ENCODE measurements at regions not wholly inside any gene's neighbourhood (a gene's known extent, or its start where the extent isn't known, plus 50 kb on each side); places are given as distances from the start of the nearest gene placed in this dataset.

- ChIA-PET CTCF (interaction anchor here (0.6 kb wide), 1 partner anchor 57 kb away, joined by 3 read pairs; no protein-coding TSS in a partner anchor), POLR2A (ENCODE audit: low non-redundant PET) (no interaction called here)
- H3K27ac ChIP-seq: no peak overlapping the region
Observed at GRCh38 chr19:42662712-42663111, 68.0 kb upstream of the CEACAM8 start.

GRCh38 chr19:42660353-42660752, 65.6 kb upstream of the CEACAM8 start:
- ChIA-PET POLR2A (ENCODE audit: low non-redundant PET) (no interaction called here), CTCF (no interaction called here)
- DNase-seq (ENCODE audit: low spot score): no peak
- H3K27ac ChIP-seq: no peak overlapping the region
- TF ChIP-seq CTCF (conservative IDR thresholded peaks at IDR 0.05; ENCODE audit: low read depth): no peak

More at GRCh38 chr19:42662712-42663111, 68.0 kb upstream of the CEACAM8 start:
- TF ChIP-seq CTCF (conservative IDR thresholded peaks at IDR 0.05; ENCODE audit: low read depth): no peak
- no peak for DNase-seq (ENCODE audit: low spot score)

- ChIA-PET POLR2A (ENCODE audit: low non-redundant PET) (no interaction called here), CTCF (no interaction called here)
- no peak for DNase-seq (ENCODE audit: low spot score)
- no peak for TF ChIP-seq CTCF (conservative IDR thresholded peaks at IDR 0.05; ENCODE audit: low read depth)
- H3K27ac ChIP-seq: no peak overlapping the region
Observed at GRCh38 chr19:42658076-42658475, 63.4 kb upstream of the CEACAM8 start.

GRCh38 chr19:42657556-42657955, 62.8 kb upstream of the CEACAM8 start:
- no peak overlapping the region for H3K27ac ChIP-seq
- no peak for DNase-seq (ENCODE audit: low spot score)
- ChIA-PET CTCF (no interaction called here), POLR2A (ENCODE audit: low non-redundant PET) (no interaction called here)
- TF ChIP-seq CTCF (conservative IDR thresholded peaks at IDR 0.05; ENCODE audit: low read depth): no peak

GRCh38 chr19:42655748-42656147, 61.0 kb upstream of the CEACAM8 start:
- CTCF ChIA-PET: no interaction called here
- TF ChIP-seq CTCF (conservative IDR thresholded peaks at IDR 0.05; ENCODE audit: low read depth): no peak
- POLR2A ChIA-PET (ENCODE audit: low non-redundant PET): no interaction called here
- no peak for DNase-seq (ENCODE audit: low spot score)
- no peak overlapping the region for H3K27ac ChIP-seq

GRCh38 chr19:42653841-42654240, 59.1 kb upstream of the CEACAM8 start:
- ChIA-PET CTCF (interaction anchor here (0.6 to 1.2 kb wide), 2 partner anchors 9 to 19 kb away, joined by 3 read pairs; no protein-coding TSS in a partner anchor), POLR2A (ENCODE audit: low non-redundant PET) (no interaction called here)
- no peak for TF ChIP-seq CTCF (conservative IDR thresholded peaks at IDR 0.05; ENCODE audit: low read depth)
- DNase-seq (ENCODE audit: low spot score): no peak
- H3K27ac ChIP-seq: no peak overlapping the region

GRCh38 chr19:42652021-42652420, 57.3 kb upstream of the CEACAM8 start:
- CTCF ChIA-PET: no interaction called here
- no peak for TF ChIP-seq CTCF (conservative IDR thresholded peaks at IDR 0.05; ENCODE audit: low read depth)
- H3K27ac ChIP-seq: no peak overlapping the region
- DNase-seq (ENCODE audit: low spot score): no peak
- POLR2A ChIA-PET (ENCODE audit: low non-redundant PET): no interaction called here

All from RWPE1 (cell line).